HG02884 (cell line): ENCODE measurements at regions not wholly inside any gene's neighbourhood (a gene's known extent, or its start where the extent isn't known, plus 50 kb on each side); places are given as distances from the start of the nearest gene placed in this dataset.
"Not testable (repeated sequence)": the region's sequence is repeated elsewhere in the genome, so short reads cannot be mapped to it uniquely, and the experiment has no call there.

Experiments used
- ATAC-seq: cut with Tn5 transposase; IDR thresholded peaks from one replicate; pipeline ENCODE4 v1.9.1; 2021; ENCODE audit warnings: mild to moderate bottlenecking, moderate library complexity; ENCODE audit not compliant: unreplicated experiment

- ATAC-seq: no peak
Observed at GRCh38 chr5:41995193-41995592, 70.1 kb downstream of the FBXO4 start.

GRCh38 chr5:42001673-42002072 is 76.6 kb downstream of the FBXO4 start:
- ATAC-seq: no peak

- ATAC-seq: not testable (repeated sequence)
Observed at GRCh38 chr5:42003852-42004251, 78.8 kb downstream of the FBXO4 start.

- peak; percentile 84 for ATAC-seq
Observed at GRCh38 chr5:42005561-42006153, 80.6 kb downstream of the FBXO4 start.

- no peak for ATAC-seq
Observed at GRCh38 chr5:42013561-42013960, 88.5 kb downstream of the FBXO4 start.

- ATAC-seq: no peak
Observed at GRCh38 chr5:42015254-42015653, 90.2 kb downstream of the FBXO4 start.

GRCh38 chr5:42015681-42016080 is 90.6 kb downstream of the FBXO4 start:
- no peak for ATAC-seq

- no peak for ATAC-seq
Observed at GRCh38 chr5:42020788-42021530, 95.9 kb downstream of the FBXO4 start.

GRCh38 chr5:42021923-42022322 is 96.8 kb downstream of the FBXO4 start:
- ATAC-seq: peak; percentile 84

GRCh38 chr5:42022383-42022972 is 97.4 kb downstream of the FBXO4 start:
- ATAC-seq: peak; percentile 39

- no peak for ATAC-seq
Observed at GRCh38 chr5:42026446-42026845, 101.4 kb downstream of the FBXO4 start.

GRCh38 chr5:42032137-42032536 is 107.1 kb downstream of the FBXO4 start:
- ATAC-seq: no peak

- ATAC-seq: no peak
Observed at GRCh38 chr5:42035526-42035925, 110.4 kb downstream of the FBXO4 start.

- no peak for ATAC-seq
Observed at GRCh38 chr5:42036379-42036778, 111.3 kb downstream of the FBXO4 start.

GRCh38 chr5:42037379-42037932 is 112.4 kb downstream of the FBXO4 start:
- ATAC-seq: no peak

- ATAC-seq: no peak
Observed at GRCh38 chr5:42043400-42043799, 118.3 kb downstream of the FBXO4 start.

- ATAC-seq: peak; percentile 89
Observed at GRCh38 chr5:42057254-42057690, 132.2 kb downstream of the FBXO4 start.

- no peak for ATAC-seq
Observed at GRCh38 chr5:42059291-42059690, 134.2 kb downstream of the FBXO4 start.

GRCh38 chr5:42059778-42060464 is 134.8 kb downstream of the FBXO4 start:
- no peak for ATAC-seq

- no peak for ATAC-seq
Observed at GRCh38 chr5:42061121-42061520, 136.0 kb downstream of the FBXO4 start.

- ATAC-seq: no peak
Observed at GRCh38 chr5:42064821-42065220, 139.7 kb downstream of the FBXO4 start.
